Stomach (tissue), 8 donors: ENCODE measurements at regions not wholly inside any gene's neighbourhood (a gene's known extent, or its start where the extent isn't known, plus 50 kb on each side); places are given as distances from the start of the nearest gene placed in this dataset.

ENCODE experiments used
- DNase-seq, 2 donors: peaks; one replicate each; pipeline versions ENCODE4 v3.0.0 to v3.0.0-alpha.2; 2013 to 2019
- H3K27ac ChIP-seq, 5 donors: fragments of 200-600 bp in 4 of 5; sonication (generic) in 4 of 5; one replicate each; pipeline ENCODE4 v1.5.1; 2013 to 2019; ENCODE audit warnings: mild to moderate bottlenecking in 1 of 5, moderate library complexity in 1 of 5
- H3K27me3 ChIP-seq, 3 donors: fragments of 200-600 bp; sonication (generic); one replicate each; pipeline ENCODE4 v1.5.1; 2017 to 2019; ENCODE audit warnings: mixed run types in 1 of 3
- H3K36me3 ChIP-seq, 4 donors: fragments of 200-600 bp; sonication (generic); 1 replicate in 3 of 4; 2 replicates in 1 of 4; pipeline ENCODE4 v1.5.1; 2016 to 2019
- H3K4me1 ChIP-seq, 4 donors: fragments of 200-600 bp; sonication (generic); one replicate each; pipeline ENCODE4 v1.5.1; 2016 to 2019
- H3K4me3 ChIP-seq, 4 donors: fragments of 200-600 bp; sonication (generic) in 3 of 4; one replicate each; pipeline ENCODE4 v1.5.1; 2016 to 2019; ENCODE audit warnings: mild to moderate bottlenecking in 1 of 4
- H3K9me3 ChIP-seq, 4 donors: fragments of 200-600 bp; sonication (generic); one replicate each; pipeline ENCODE4 v1.5.1; 2016 to 2019
- CTCF ChIP-seq, 7 experiments: fragments of 450-650 bp in 4 of 7; fragments of 200-600 bp in 3 of 7; sonication (generic) in 3 of 7; IDR thresholded peaks; one replicate each; pipeline ENCODE4 v1.5.1; 2016 to 2019; ENCODE audit warnings: antibody characterized with exemption in 7 of 7, control low read depth in 2 of 7, mild to moderate bottlenecking in 1 of 7
- EP300 ChIP-seq: sonication (generic); formaldehyde crosslinking; IDR thresholded peaks from one replicate; pipeline ENCODE4 v1.6.1; 2017; ENCODE audit warnings: antibody characterized with exemption
- POLR2A ChIP-seq, 4 donors: fragments of 450-650 bp; IDR thresholded peaks; one replicate each; pipeline ENCODE4 v1.6.1; 2016; ENCODE audit warnings: antibody characterized with exemption in 4 of 4, control low read depth in 2 of 4, mild to moderate bottlenecking in 1 of 4, moderate library complexity in 1 of 4
- POLR2AphosphoS5 ChIP-seq, 3 donors: sonication (generic); formaldehyde crosslinking; IDR thresholded peaks; one replicate each; pipeline ENCODE4 v1.6.1; 2016; ENCODE audit warnings: antibody characterized with exemption in 3 of 3
- WGBS, 5 donors: extraction: QIAGEN DNeasy Blood & Tissue Kit in 3 of 5; methylation state at CpG; one replicate each; pipeline versions ENCODE4 v1.1.5 to v1.1.7; 2013 to 2018; 5-methylcytosine and 5-hydroxymethylcytosine counted together
- intact Hi-C: fragments of 100-400 bp; cut with DNase I; formaldehyde crosslinking; loops from one replicate; pipeline ENCODE4 v1.15.1; 2023; ENCODE audit warnings: low total_unique reads
- donor health status: healthy with polysubstance abuse.
- donor health status: Bipolar disorder and iron deficiency.
- donor health status: healthy.

GRCh38 chr2:12436483-12436882, 280.3 kb upstream of the TRIB2 start:
- peaks cover 0 to 8% (median 0%) of the 10 kb centered on the region in 4 donors for H3K4me1 ChIP-seq
- DNase-seq = no peak
- H3K4me3 ChIP-seq = no peak overlapping the region
- TF ChIP-seq EP300 = no peak
- no peak for TF ChIP-seq CTCF (IDR thresholded peaks at IDR 0.05)
- no peak for TF ChIP-seq POLR2AphosphoS5 (IDR thresholded peaks at IDR 0.05)
- TF ChIP-seq POLR2A (IDR thresholded peaks at IDR 0.05) = no peak
- no peaks in the 10 kb centered on the region for H3K9me3 ChIP-seq
- no peaks in the 10 kb centered on the region for H3K36me3 ChIP-seq
- intact Hi-C loops = no loop called here
- 46 to 70% (median 54%) methylated on average over 6 of the region's 6 CpGs for WGBS, 5 donors
- no peak overlapping the region for H3K27ac ChIP-seq
- no peaks in the 10 kb centered on the region for H3K27me3 ChIP-seq

GRCh38 chr2:12436935-12437561, 279.7 kb upstream of the TRIB2 start:
- TF ChIP-seq CTCF (IDR thresholded peaks at IDR 0.05) (no peak), POLR2A (IDR thresholded peaks at IDR 0.05) (no peak), EP300 (no peak), POLR2AphosphoS5 (IDR thresholded peaks at IDR 0.05) (no peak)
- H3K4me1 ChIP-seq = peaks cover 0 to 8% (median 0%) of the 10 kb centered on the region in 4 donors
- intact Hi-C loops = no loop called here
- H3K9me3 ChIP-seq = no peaks in the 10 kb centered on the region
- no peaks in the 10 kb centered on the region for H3K27me3 ChIP-seq
- DNase-seq = no peak
- no peak overlapping the region for H3K4me3 ChIP-seq
- 60 to 76% (median 64%) methylated on average over 5 of the region's 5 CpGs for WGBS, 5 donors
- H3K27ac ChIP-seq = no peak overlapping the region
- H3K36me3 ChIP-seq = no peaks in the 10 kb centered on the region

- no peaks in the 10 kb centered on the region for H3K9me3 ChIP-seq
- 60 to 84% (median 66%) methylated on average over 4 of the region's 4 CpGs for WGBS, 5 donors
- no peak for DNase-seq
- peaks cover 0 to 8% (median 0%) of the 10 kb centered on the region in 4 donors for H3K4me1 ChIP-seq
- no peak overlapping the region for H3K27ac ChIP-seq
- H3K4me3 ChIP-seq = no peak overlapping the region
- intact Hi-C loops = no loop called here
- H3K27me3 ChIP-seq = no peaks in the 10 kb centered on the region
- TF ChIP-seq POLR2A (IDR thresholded peaks at IDR 0.05) (no peak), EP300 (no peak), POLR2AphosphoS5 (IDR thresholded peaks at IDR 0.05) (no peak), CTCF (IDR thresholded peaks at IDR 0.05) (no peak)
- H3K36me3 ChIP-seq = no peaks in the 10 kb centered on the region
These were observed 276.0 kb upstream of the TRIB2 start for GRCh38 chr2:12440731-12441130.

- 63 to 73% (median 66%) methylated on average over 7 of the region's 7 CpGs for WGBS, 5 donors
- intact Hi-C loops = no loop called here
- H3K36me3 ChIP-seq = no peaks in the 10 kb centered on the region
- no peaks in the 10 kb centered on the region for H3K9me3 ChIP-seq
- no peak for DNase-seq
- peaks cover 0 to 8% (median 0%) of the 10 kb centered on the region in 4 donors for H3K4me1 ChIP-seq
- H3K27me3 ChIP-seq = no peaks in the 10 kb centered on the region
- TF ChIP-seq POLR2AphosphoS5 (IDR thresholded peaks at IDR 0.05) (no peak), EP300 (no peak), CTCF (IDR thresholded peaks at IDR 0.05) (no peak), POLR2A (IDR thresholded peaks at IDR 0.05) (no peak)
- no peak overlapping the region for H3K27ac ChIP-seq
- H3K4me3 ChIP-seq = no peak overlapping the region
These were observed 274.8 kb upstream of the TRIB2 start for GRCh38 chr2:12441750-12442475.
